ENCODE measurements at regions not wholly inside any gene's neighbourhood (a gene's known extent, or its start where the extent isn't known, plus 50 kb on each side); places are given as distances from the start of the nearest gene placed in this dataset.

- TF ChIP-seq CTCF (optimal IDR thresholded peaks at IDR 0.05 in 1 of 3, IDR thresholded peaks at IDR 0.05 in 1 of 3, conservative IDR thresholded peaks at IDR 0.05 in 1 of 3; ENCODE audit: extremely low read depth in 1 of 3, insufficient read depth in 2 of 3, low read length in 3 of 3) (no peak), EZH2 (IDR thresholded peaks at IDR 0.05; ENCODE audit: low read length) (no peak)
These were observed 243.8 kb upstream of the PMEPA1 start for GRCh38 chr20:57953638-57954037.
